Neural cell (in vitro differentiated cells): ENCODE measurements at regions not wholly inside any gene's neighbourhood (a gene's known extent, or its start where the extent isn't known, plus 50 kb on each side); places are given as distances from the start of the nearest gene placed in this dataset.
A peak's percentile ranks its signal among the peaks of the same experiment; 100 is the strongest.

Experiments
- EZH2 ChIP-seq: fragments of 200-600, 300-800 bp; shearing (Covaris generic), sonication (generic); IDR thresholded peaks from 2 replicates; pipeline ENCODE4 v1.6.1; 2014; ENCODE audit warnings: antibody characterized with exemption, low read length, borderline replicate concordance, mild to moderate bottlenecking; ENCODE audit not compliant: insufficient read depth, poor library complexity, severe bottlenecking
- SMC3 ChIP-seq: fragments of 450-650 bp; conservative IDR thresholded peaks from 2 replicates; pipeline ENCODE4 v1.6.1; 2014; ENCODE audit warnings: antibody characterized with exemption, mild to moderate bottlenecking, moderate library complexity; ENCODE audit not compliant: poor library complexity
- TAF1 ChIP-seq: IDR thresholded peaks from 2 replicates; pipeline ENCODE4 v1.6.1; 2012; ENCODE audit warnings: low read depth
- TF ChIP-seq, protein P1 (sequence below): fragments of 450-650 bp; IDR thresholded peaks from 2 replicates; pipeline ENCODE4 v1.5.1; 2014; ENCODE audit warnings: antibody characterized with exemption, mild to moderate bottlenecking, moderate library complexity; ENCODE audit not compliant: poor library complexity, severe bottlenecking

DNA sequence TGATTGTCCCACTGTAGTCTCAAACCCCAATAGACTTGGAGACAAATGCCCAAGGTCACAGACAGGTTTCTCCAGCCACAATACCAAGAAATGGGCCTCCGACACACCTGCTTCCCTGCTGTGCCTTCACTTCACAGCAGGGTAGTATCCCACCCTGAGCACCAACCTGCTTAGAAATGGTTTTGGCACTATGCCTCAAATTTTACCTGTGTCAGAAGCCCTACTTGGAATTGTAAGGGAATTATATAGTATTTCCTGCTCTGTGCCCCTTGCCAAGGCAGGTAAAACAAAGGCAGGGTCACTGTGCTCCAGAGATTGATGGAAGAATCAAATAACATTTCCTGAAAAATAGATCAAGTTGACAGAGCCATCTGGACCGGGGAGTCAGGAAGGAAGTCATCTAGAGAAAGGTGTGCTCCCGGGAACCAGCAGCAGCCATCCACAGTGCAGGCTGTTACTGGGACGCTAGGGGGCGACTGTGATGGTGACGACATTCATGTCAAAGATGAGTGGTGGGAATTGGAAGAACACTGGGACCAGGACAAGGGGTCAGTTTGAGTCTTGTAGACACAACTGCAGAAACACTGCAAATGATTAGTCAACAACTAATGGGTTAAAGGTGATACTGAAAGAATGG, 117.8 kb upstream of the AKR1E2 start:
- TF ChIP-seq, protein P1, sequence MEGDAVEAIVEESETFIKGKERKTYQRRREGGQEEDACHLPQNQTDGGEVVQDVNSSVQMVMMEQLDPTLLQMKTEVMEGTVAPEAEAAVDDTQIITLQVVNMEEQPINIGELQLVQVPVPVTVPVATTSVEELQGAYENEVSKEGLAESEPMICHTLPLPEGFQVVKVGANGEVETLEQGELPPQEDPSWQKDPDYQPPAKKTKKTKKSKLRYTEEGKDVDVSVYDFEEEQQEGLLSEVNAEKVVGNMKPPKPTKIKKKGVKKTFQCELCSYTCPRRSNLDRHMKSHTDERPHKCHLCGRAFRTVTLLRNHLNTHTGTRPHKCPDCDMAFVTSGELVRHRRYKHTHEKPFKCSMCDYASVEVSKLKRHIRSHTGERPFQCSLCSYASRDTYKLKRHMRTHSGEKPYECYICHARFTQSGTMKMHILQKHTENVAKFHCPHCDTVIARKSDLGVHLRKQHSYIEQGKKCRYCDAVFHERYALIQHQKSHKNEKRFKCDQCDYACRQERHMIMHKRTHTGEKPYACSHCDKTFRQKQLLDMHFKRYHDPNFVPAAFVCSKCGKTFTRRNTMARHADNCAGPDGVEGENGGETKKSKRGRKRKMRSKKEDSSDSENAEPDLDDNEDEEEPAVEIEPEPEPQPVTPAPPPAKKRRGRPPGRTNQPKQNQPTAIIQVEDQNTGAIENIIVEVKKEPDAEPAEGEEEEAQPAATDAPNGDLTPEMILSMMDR = peak; percentile 10
- TF ChIP-seq TAF1 = no peak
- TF ChIP-seq EZH2 = no peak
- TF ChIP-seq SMC3 = no peak
